Keratinocyte (primary cell): ENCODE measurements at regions not wholly inside any gene's neighbourhood (a gene's known extent, or its start where the extent isn't known, plus 50 kb on each side); places are given as distances from the start of the nearest gene placed in this dataset.

ENCODE experiments used
- EZH2 ChIP-seq: IDR thresholded peaks from one replicate; pipeline ENCODE4 v1.6.1; 2012; ENCODE audit warnings: inconsistent platforms, mild to moderate bottlenecking, low read length, moderate library complexity
- TF ChIP-seq, protein P1 (sequence below), 3 experiments: IDR thresholded peaks in 1 of 3; conservative IDR thresholded peaks in 1 of 3; optimal IDR thresholded peaks in 1 of 3; 2 replicates in 2 of 3; 3 replicates in 1 of 3; pipeline versions ENCODE3 to v1.5.1; 2011; ENCODE audit warnings: low read length in 3 of 3, mild to moderate bottlenecking in 3 of 3, moderate library complexity in 2 of 3, control low read depth in 1 of 3, inconsistent platforms in 1 of 3; ENCODE audit not compliant: insufficient read depth in 2 of 3; ENCODE audit errors: extremely low read depth in 1 of 3

DNA sequence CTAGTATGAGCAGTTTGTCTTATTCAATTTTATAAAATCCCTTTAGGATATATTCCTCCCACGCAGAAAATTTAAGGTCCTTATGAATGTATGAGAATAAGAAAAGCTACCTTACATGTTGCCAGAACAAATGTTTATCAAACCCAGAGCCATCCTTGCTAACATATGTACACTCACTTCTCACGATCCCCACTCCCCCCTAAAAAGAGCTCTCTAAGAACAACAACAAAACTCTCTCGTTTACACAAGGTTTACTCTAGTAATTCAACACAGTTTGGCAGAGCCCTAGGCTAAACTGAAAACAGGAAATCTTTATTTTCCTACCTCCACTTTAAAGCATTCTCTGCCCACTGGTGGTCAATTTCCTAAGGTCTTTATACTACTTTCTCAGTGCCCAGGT is 504.9 kb downstream of the ZEB2 start:
- TF ChIP-seq, protein P1, sequence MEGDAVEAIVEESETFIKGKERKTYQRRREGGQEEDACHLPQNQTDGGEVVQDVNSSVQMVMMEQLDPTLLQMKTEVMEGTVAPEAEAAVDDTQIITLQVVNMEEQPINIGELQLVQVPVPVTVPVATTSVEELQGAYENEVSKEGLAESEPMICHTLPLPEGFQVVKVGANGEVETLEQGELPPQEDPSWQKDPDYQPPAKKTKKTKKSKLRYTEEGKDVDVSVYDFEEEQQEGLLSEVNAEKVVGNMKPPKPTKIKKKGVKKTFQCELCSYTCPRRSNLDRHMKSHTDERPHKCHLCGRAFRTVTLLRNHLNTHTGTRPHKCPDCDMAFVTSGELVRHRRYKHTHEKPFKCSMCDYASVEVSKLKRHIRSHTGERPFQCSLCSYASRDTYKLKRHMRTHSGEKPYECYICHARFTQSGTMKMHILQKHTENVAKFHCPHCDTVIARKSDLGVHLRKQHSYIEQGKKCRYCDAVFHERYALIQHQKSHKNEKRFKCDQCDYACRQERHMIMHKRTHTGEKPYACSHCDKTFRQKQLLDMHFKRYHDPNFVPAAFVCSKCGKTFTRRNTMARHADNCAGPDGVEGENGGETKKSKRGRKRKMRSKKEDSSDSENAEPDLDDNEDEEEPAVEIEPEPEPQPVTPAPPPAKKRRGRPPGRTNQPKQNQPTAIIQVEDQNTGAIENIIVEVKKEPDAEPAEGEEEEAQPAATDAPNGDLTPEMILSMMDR (optimal IDR thresholded peaks at IDR 0.05 in 1 of 3, IDR thresholded peaks at IDR 0.05 in 1 of 3, conservative IDR thresholded peaks at IDR 0.05 in 1 of 3; ENCODE audit: extremely low read depth in 1 of 3, insufficient read depth in 2 of 3, low read length in 3 of 3): no peak
- TF ChIP-seq EZH2: no peak
